ENCODE measurements at regions not wholly inside any gene's neighbourhood (a gene's known extent, or its start where the extent isn't known, plus 50 kb on each side); places are given as distances from the start of the nearest gene placed in this dataset.
"Not testable (repeated sequence)": the region's sequence is repeated elsewhere in the genome, so short reads cannot be mapped to it uniquely, and the experiment has no call there.

DNA sequence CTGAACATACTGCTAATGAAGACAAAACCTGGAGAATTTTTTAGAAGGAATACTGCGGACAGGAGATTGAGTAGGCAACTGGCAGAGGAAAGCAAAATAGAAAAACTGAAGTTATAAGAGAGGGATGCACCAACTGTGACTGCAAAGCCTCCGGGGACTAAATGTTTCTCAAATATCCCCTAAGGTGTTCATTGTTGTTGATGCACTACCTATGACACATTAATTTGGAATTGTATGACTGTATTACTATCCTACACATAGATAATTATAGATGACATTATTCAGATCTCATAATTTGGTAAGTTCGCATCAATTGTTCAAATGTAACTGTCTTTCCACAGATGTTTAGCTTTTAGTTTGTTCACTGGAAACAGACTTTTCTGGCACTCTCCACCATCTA is 341.1 kb downstream of the MMUT start:
- Histone ChIP-seq H3K4me1 (ENCODE audit: control insufficient read depth, insufficient read depth, low read length) (no peaks in the 10 kb centered on the region), H3K36me3 (ENCODE audit: control insufficient read depth, insufficient read depth, low read length) (no peaks in the 10 kb centered on the region), H3K27me3 (ENCODE audit: control insufficient read depth, insufficient read depth, low read length) (no peaks in the 10 kb centered on the region), H3K9me3 (ENCODE audit: control insufficient read depth, insufficient read depth, low read length) (no peaks in the 10 kb centered on the region), H3K27ac (ENCODE audit: low read length) (no peak overlapping the region), H3K4me3 (ENCODE audit: low read length) (no peak overlapping the region)
- DNase-seq (ENCODE audit: low read depth, low spot score) = no peak
- no CpG with 5 or more reads among the region's 3 CpGs for WGBS (ENCODE audit: insufficient coverage, insufficient read length)

DNA sequence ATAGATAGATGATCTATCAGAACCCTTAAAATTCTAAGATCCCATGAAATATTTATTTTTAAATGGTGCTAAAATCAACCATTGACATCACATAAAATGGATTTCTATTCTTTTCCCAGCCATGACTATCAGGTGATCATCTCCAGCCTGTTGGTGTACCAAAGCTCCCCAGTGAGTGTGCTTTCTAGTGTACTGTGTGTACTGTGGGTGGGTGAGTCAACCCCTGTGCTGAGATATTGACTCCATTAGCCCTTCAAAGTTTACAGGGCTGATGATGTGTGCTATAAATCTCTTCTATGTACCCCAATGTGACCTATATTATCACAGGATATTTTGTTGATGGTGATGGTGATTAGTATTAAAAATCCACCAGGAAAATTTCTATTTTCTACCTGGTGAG is 344.6 kb downstream of the MMUT start:
- H3K9me3 ChIP-seq (ENCODE audit: control insufficient read depth, insufficient read depth, low read length) = no peaks in the 10 kb centered on the region
- no peaks in the 10 kb centered on the region for H3K4me1 ChIP-seq (ENCODE audit: control insufficient read depth, insufficient read depth, low read length)
- H3K36me3 ChIP-seq (ENCODE audit: control insufficient read depth, insufficient read depth, low read length) = no peaks in the 10 kb centered on the region
- DNase-seq (ENCODE audit: low read depth, low spot score) = no peak
- no peaks in the 10 kb centered on the region for H3K27me3 ChIP-seq (ENCODE audit: control insufficient read depth, insufficient read depth, low read length)
- H3K27ac ChIP-seq (ENCODE audit: low read length) = no peak overlapping the region
- H3K4me3 ChIP-seq (ENCODE audit: low read length) = no peak overlapping the region

DNA sequence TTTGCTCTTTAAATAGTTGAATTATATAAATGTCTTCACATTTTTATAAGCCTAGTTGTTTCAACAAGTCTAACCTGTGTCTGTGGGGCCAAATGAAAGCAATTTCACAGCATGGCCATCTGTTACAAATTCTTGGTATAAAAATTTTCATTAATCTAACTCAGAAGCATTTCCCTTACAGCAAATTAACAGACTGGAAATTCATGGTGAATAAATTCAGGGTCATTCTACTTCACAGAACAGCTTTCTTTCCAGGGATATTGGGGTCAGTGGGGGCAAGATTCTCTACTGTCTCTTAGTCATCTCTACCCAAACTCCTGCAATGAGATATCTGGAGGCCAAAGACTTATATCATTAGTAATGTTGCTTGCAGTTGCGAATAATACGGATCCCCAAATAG is 352.1 kb downstream of the MMUT start:
- no CpG with 5 or more reads among the region's 2 CpGs for WGBS (ENCODE audit: insufficient coverage, insufficient read length)
- Histone ChIP-seq H3K4me1 (ENCODE audit: control insufficient read depth, insufficient read depth, low read length) (no peaks in the 10 kb centered on the region), H3K36me3 (ENCODE audit: control insufficient read depth, insufficient read depth, low read length) (no peaks in the 10 kb centered on the region), H3K9me3 (ENCODE audit: control insufficient read depth, insufficient read depth, low read length) (no peaks in the 10 kb centered on the region), H3K27me3 (ENCODE audit: control insufficient read depth, insufficient read depth, low read length) (no peaks in the 10 kb centered on the region), H3K27ac (ENCODE audit: low read length) (no peak overlapping the region), H3K4me3 (ENCODE audit: low read length) (no peak overlapping the region)
- DNase-seq (ENCODE audit: low read depth, low spot score) = no peak

DNA sequence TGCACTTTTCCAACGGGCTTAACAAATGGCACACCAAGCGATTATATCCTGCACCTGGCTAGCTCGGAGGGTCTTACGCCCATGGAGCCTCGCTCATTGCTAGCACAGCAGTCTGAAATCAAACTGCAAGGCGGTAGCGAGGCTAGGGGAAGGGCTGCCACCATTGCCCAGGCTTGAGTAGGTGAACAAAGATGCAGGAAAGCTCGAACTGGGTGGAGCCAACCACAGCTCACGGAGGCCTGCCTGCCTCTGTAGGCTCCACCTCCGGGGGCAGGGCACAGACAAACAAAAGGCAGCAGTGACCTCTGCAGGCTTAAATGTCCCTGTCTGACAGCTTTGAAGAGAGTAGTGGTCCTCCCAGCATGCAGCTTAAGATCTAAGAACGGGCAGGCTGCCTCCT is 365.4 kb downstream of the MMUT start:
- not testable (repeated sequence) for DNase-seq (ENCODE audit: low read depth, low spot score)

DNA sequence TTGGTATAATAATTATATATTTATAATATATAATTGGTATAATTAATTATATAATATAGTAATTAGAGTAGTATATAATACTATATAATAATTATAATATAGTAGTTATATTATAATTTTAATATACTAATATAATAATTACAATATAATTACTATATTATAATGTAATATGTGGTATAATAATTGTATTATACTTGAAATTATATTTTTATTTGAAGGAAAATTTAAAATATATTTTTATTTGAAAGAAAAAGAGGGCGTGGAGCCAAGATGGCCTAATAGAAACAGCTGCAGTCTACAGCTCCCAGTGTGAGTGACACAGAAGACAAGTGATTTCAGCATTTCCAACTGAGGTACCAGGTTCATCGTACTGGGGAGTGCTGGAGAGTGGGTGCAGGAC is 365.9 kb downstream of the MMUT start:
- no peak overlapping the region for H3K27ac ChIP-seq (ENCODE audit: low read length)
- DNase-seq (ENCODE audit: low read depth, low spot score) = no peak
- peaks cover 4% of the 10 kb centered on the region for H3K9me3 ChIP-seq (ENCODE audit: control insufficient read depth, insufficient read depth, low read length)
- no peaks in the 10 kb centered on the region for H3K27me3 ChIP-seq (ENCODE audit: control insufficient read depth, insufficient read depth, low read length)
- peaks cover 3% of the 10 kb centered on the region; the same call in 1 of the 2 replicates for H3K36me3 ChIP-seq (ENCODE audit: control insufficient read depth, insufficient read depth, low read length)
- 40% methylated on average over 1 of the region's 2 CpGs for WGBS (ENCODE audit: insufficient coverage, insufficient read length)
- H3K4me1 ChIP-seq (ENCODE audit: control insufficient read depth, insufficient read depth, low read length) = no peaks in the 10 kb centered on the region
- H3K4me3 ChIP-seq (ENCODE audit: low read length) = no peak overlapping the region

More for the DNA sequence above, 365.4 kb downstream of the MMUT start:
- not testable (repeated sequence) for H3K4me3 ChIP-seq (ENCODE audit: low read length); H3K36me3 ChIP-seq (ENCODE audit: control insufficient read depth, insufficient read depth, low read length); H3K27ac ChIP-seq (ENCODE audit: low read length); H3K27me3 ChIP-seq (ENCODE audit: control insufficient read depth, insufficient read depth, low read length); H3K4me1 ChIP-seq (ENCODE audit: control insufficient read depth, insufficient read depth, low read length); H3K9me3 ChIP-seq (ENCODE audit: control insufficient read depth, insufficient read depth, low read length)
- no CpG with 5 or more reads among the region's 11 CpGs for WGBS (ENCODE audit: insufficient coverage, insufficient read length)

DNA sequence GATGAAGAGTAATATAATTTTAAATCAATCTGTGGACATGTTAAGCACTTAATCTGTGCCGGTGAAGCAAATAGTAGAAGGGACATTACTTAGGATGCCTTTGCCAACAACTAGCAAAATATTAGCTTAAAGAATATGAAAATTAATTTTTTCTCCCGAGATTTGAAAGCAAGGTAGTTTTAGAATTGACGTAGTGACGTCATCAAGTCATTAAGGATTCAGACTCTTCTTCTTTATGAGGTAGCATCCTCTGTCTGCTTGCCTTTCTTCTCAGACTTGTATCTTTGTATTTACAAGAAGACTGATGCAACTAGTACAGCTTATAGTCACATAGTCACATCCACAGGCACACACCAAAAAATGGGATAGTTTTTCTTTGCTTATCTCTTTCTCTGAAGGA is 374.4 kb downstream of the MMUT start:
- no peaks in the 10 kb centered on the region for H3K36me3 ChIP-seq (ENCODE audit: control insufficient read depth, insufficient read depth, low read length)
- H3K27ac ChIP-seq (ENCODE audit: low read length) = no peak overlapping the region
- DNase-seq (ENCODE audit: low read depth, low spot score) = no peak
- WGBS (ENCODE audit: insufficient coverage, insufficient read length) = no CpG with 5 or more reads among the region's 4 CpGs
- no peaks in the 10 kb centered on the region for H3K27me3 ChIP-seq (ENCODE audit: control insufficient read depth, insufficient read depth, low read length)
- H3K4me1 ChIP-seq (ENCODE audit: control insufficient read depth, insufficient read depth, low read length) = no peaks in the 10 kb centered on the region
- no peaks in the 10 kb centered on the region for H3K9me3 ChIP-seq (ENCODE audit: control insufficient read depth, insufficient read depth, low read length)
- no peak overlapping the region for H3K4me3 ChIP-seq (ENCODE audit: low read length)

DNA sequence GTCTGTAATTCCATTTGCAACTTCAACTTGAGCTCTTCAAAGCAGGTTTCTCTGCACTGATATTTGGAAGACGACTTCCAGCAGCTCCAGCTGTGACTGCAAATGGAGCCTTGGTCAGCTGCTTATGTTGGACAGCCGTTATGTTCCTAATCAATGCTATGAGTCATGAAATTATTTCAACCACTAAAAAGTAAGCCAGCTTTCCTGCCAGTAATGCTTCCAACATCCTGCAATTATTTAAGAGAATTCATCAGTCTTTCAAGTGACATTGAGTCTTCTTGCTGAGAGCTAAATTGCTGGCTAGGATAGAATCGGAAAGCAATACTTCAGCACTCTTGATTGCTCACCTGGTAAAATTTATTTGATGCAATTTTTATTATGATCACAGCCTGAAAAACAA is 375.7 kb downstream of the MMUT start:
- H3K27ac ChIP-seq (ENCODE audit: low read length) = no peak overlapping the region
- H3K4me3 ChIP-seq (ENCODE audit: low read length) = no peak overlapping the region
- no peak for DNase-seq (ENCODE audit: low read depth, low spot score)
- H3K27me3 ChIP-seq (ENCODE audit: control insufficient read depth, insufficient read depth, low read length) = no peaks in the 10 kb centered on the region
- no CpG with 5 or more reads among the region's 3 CpGs for WGBS (ENCODE audit: insufficient coverage, insufficient read length)
- H3K4me1 ChIP-seq (ENCODE audit: control insufficient read depth, insufficient read depth, low read length) = no peaks in the 10 kb centered on the region
- H3K36me3 ChIP-seq (ENCODE audit: control insufficient read depth, insufficient read depth, low read length) = no peaks in the 10 kb centered on the region
- H3K9me3 ChIP-seq (ENCODE audit: control insufficient read depth, insufficient read depth, low read length) = no peaks in the 10 kb centered on the region

DNA sequence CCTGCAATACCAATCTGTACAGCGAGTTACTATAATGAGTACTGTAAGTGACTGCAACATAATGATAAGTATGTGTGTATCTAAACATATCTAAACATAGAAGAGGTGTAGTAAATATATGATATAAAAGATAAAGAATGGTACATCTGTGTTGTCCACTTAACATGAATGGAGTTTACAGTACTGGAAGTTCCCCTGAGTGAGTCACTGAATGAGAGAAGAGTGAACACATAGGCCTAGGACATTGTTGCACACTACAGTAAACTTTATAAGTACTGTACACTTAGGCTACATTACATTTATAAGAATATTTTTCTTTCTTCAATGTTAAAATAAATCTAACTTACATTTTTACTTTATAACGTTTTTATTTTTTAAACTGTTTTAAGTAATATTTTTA is 380.4 kb downstream of the MMUT start:
- H3K36me3 ChIP-seq (ENCODE audit: control insufficient read depth, insufficient read depth, low read length) = no peaks in the 10 kb centered on the region
- H3K9me3 ChIP-seq (ENCODE audit: control insufficient read depth, insufficient read depth, low read length) = no peaks in the 10 kb centered on the region
- no peak overlapping the region for H3K27ac ChIP-seq (ENCODE audit: low read length)
- WGBS (ENCODE audit: insufficient coverage, insufficient read length) = no CpG with 5 or more reads among the region's 2 CpGs
- no peak overlapping the region for H3K4me3 ChIP-seq (ENCODE audit: low read length)
- H3K4me1 ChIP-seq (ENCODE audit: control insufficient read depth, insufficient read depth, low read length) = no peaks in the 10 kb centered on the region
- DNase-seq (ENCODE audit: low read depth, low spot score) = no peak
- H3K27me3 ChIP-seq (ENCODE audit: control insufficient read depth, insufficient read depth, low read length) = no peaks in the 10 kb centered on the region

DNA sequence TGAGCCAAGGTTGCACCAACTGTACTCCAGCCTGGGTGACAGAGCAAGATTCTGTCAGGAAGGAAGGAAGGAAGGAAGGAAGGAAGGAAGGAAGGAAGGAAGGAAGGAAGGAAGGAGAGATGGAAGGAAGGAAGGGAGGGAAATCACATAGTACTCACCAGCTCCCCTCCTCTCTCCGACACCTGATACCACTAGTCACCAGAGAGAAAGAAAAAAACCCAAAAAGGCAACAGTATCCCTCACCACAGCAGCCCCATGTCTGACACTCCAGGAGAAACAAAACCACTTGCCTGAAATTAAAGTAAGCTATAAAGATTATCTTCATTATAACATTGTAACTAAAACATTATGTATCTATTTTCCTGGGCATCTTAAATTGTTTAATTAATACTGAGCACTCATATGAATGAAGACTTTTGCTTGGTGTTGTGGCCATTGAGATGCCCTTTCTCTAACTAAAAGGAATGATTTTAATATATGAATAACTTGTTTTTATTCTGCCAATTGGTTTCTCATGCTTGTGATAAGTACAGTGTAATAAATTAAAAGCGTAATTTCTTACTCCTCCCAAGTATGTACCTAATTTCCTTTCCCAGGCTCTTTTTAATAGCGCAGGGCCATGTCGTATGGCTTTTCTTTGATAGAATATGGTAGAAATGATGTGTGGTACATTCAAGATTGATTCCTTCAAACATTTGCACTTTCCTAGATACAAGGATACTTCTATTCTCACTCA is 390.0 kb downstream of the MMUT start:
- Histone ChIP-seq H3K27me3 (ENCODE audit: control insufficient read depth, insufficient read depth, low read length) (no peaks in the 10 kb centered on the region), H3K36me3 (ENCODE audit: control insufficient read depth, insufficient read depth, low read length) (no peaks in the 10 kb centered on the region), H3K9me3 (ENCODE audit: control insufficient read depth, insufficient read depth, low read length) (no peaks in the 10 kb centered on the region), H3K4me1 (ENCODE audit: control insufficient read depth, insufficient read depth, low read length) (no peaks in the 10 kb centered on the region), H3K4me3 (ENCODE audit: low read length) (no peak overlapping the region), H3K27ac (ENCODE audit: low read length) (no peak overlapping the region)
- WGBS (ENCODE audit: insufficient coverage, insufficient read length) = no CpG with 5 or more reads among the region's 4 CpGs
- no peak for DNase-seq (ENCODE audit: low read depth, low spot score)

DNA sequence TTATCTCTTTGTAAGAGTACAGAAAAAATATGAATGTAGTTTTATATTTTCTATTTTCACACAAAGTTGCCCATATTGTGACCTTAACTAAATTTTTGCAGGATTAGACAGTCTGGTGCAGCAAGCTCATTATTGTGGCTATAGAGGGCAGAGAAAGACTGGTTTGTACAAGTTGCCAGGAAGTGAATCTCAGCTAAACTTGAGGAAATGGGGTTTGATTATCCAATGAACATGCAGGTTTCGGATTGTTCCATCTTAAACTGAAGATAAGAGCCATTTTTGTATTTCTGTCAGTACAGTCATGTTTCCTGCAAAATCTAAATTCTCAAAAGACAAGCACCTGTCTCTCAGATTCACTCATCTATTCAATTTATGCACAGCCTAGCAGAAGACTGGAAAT is 390.9 kb downstream of the MMUT start:
- Histone ChIP-seq H3K4me1 (ENCODE audit: control insufficient read depth, insufficient read depth, low read length) (no peaks in the 10 kb centered on the region), H3K27me3 (ENCODE audit: control insufficient read depth, insufficient read depth, low read length) (no peaks in the 10 kb centered on the region), H3K9me3 (ENCODE audit: control insufficient read depth, insufficient read depth, low read length) (no peaks in the 10 kb centered on the region), H3K4me3 (ENCODE audit: low read length) (no peak overlapping the region), H3K36me3 (ENCODE audit: control insufficient read depth, insufficient read depth, low read length) (no peaks in the 10 kb centered on the region), H3K27ac (ENCODE audit: low read length) (no peak overlapping the region)
- WGBS (ENCODE audit: insufficient coverage, insufficient read length) = no CpG with 5 or more reads among the region's 1 CpG
- DNase-seq (ENCODE audit: low read depth, low spot score) = no peak

DNA sequence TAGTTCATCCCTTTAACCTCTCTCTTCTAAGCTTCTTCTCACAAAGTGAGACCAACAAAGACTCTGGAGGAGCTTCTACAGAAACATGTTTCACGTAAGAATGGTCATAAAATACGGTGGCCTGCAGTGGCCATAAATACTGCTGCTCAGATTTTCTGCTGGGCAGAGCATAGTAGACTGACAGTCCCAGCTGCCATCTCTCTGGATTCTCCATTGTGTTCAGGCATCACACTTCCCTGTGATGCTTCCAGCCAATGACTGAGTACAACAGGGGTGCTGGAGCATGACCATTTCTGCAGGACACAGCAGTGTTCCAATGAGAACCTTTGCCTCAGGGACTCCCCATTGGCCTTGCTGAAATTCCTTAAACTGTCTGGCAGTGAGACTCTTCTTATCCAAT is 392.6 kb downstream of the MMUT start:
- WGBS (ENCODE audit: insufficient coverage, insufficient read length) = no CpG with 5 or more reads among the region's 2 CpGs

More for the DNA sequence above, 392.6 kb downstream of the MMUT start:
- Histone ChIP-seq H3K36me3 (ENCODE audit: control insufficient read depth, insufficient read depth, low read length) (no peaks in the 10 kb centered on the region), H3K4me3 (ENCODE audit: low read length) (no peak overlapping the region), H3K4me1 (ENCODE audit: control insufficient read depth, insufficient read depth, low read length) (no peaks in the 10 kb centered on the region), H3K9me3 (ENCODE audit: control insufficient read depth, insufficient read depth, low read length) (no peaks in the 10 kb centered on the region), H3K27me3 (ENCODE audit: control insufficient read depth, insufficient read depth, low read length) (no peaks in the 10 kb centered on the region), H3K27ac (ENCODE audit: low read length) (no peak overlapping the region)
- no peak for DNase-seq (ENCODE audit: low read depth, low spot score)
